SH-SY5Y (cell line): ENCODE measurements at regions not wholly inside any gene's neighbourhood (a gene's known extent, or its start where the extent isn't known, plus 50 kb on each side); places are given as distances from the start of the nearest gene placed in this dataset.

Experiments
- GATA2 ChIP-seq: IDR thresholded peaks from 2 replicates; pipeline ENCODE4 v1.6.1; 2011; ENCODE audit warnings: mild to moderate bottlenecking, low read depth, low read length
- GATA3 ChIP-seq: IDR thresholded peaks from 2 replicates; pipeline ENCODE4 v1.6.1; 2011; ENCODE audit warnings: low read depth, mild to moderate bottlenecking, low read length, moderate library complexity

GRCh38 chr4:104881136-104881886 lies 265.4 kb upstream of the TET2 start:
- no peak for TF ChIP-seq GATA2
- no peak for TF ChIP-seq GATA3

- no peak for TF ChIP-seq GATA3
- no peak for TF ChIP-seq GATA2
Observed at GRCh38 chr4:104890598-104891275, 255.9 kb upstream of the TET2 start.

- TF ChIP-seq GATA3, result no peak
- no peak for TF ChIP-seq GATA2
Observed at GRCh38 chr4:104896660-104897645, 249.7 kb upstream of the TET2 start.

- no peak for TF ChIP-seq GATA3
- TF ChIP-seq GATA2, result no peak
Observed at GRCh38 chr4:104899863-104900262, 246.8 kb upstream of the TET2 start.

- TF ChIP-seq GATA3, result no peak
- no peak for TF ChIP-seq GATA2
Observed at GRCh38 chr4:104901438-104901837, 245.2 kb upstream of the TET2 start.

- TF ChIP-seq GATA2 (no peak), GATA3 (no peak)
Observed at GRCh38 chr4:104901961-104902605, 244.6 kb upstream of the TET2 start.

- TF ChIP-seq GATA2 (no peak), GATA3 (no peak)
Observed at GRCh38 chr4:104905065-104905464, 241.6 kb upstream of the TET2 start.

GRCh38 chr4:104905546-104905945 lies 241.1 kb upstream of the TET2 start:
- TF ChIP-seq GATA3 (no peak), GATA2 (no peak)

GRCh38 chr4:104906276-104906675 lies 240.4 kb upstream of the TET2 start:
- TF ChIP-seq GATA3 (no peak), GATA2 (no peak)

GRCh38 chr4:104907074-104907649 lies 239.5 kb upstream of the TET2 start:
- no peak for TF ChIP-seq GATA2
- TF ChIP-seq GATA3, result no peak

GRCh38 chr4:104907991-104908390 lies 238.7 kb upstream of the TET2 start:
- TF ChIP-seq GATA2 (no peak), GATA3 (no peak)

GRCh38 chr4:104909376-104909775 lies 237.3 kb upstream of the TET2 start:
- TF ChIP-seq GATA2 (no peak), GATA3 (no peak)

- TF ChIP-seq GATA2 (no peak), GATA3 (no peak)
Observed at GRCh38 chr4:104912518-104912917, 234.2 kb upstream of the TET2 start.
